Ectodermal cell (in vitro differentiated cells): ENCODE measurements at regions not wholly inside any gene's neighbourhood (a gene's known extent, or its start where the extent isn't known, plus 50 kb on each side); places are given as distances from the start of the nearest gene placed in this dataset.

ENCODE experiments used
- H3K27ac ChIP-seq: 2 replicates; pipeline ENCODE4 v1.7.0; 2013; ENCODE audit warnings: mild to moderate bottlenecking, low read depth, low read length; ENCODE audit not compliant: insufficient read depth, poor library complexity, severe bottlenecking
- H3K27me3 ChIP-seq: 2 replicates; pipeline ENCODE4 v1.7.0; 2013; ENCODE audit warnings: mild to moderate bottlenecking, low read length; ENCODE audit not compliant: insufficient read depth, control insufficient read depth, poor library complexity, severe bottlenecking
- H3K36me3 ChIP-seq: one replicate; pipeline ENCODE4 v1.7.0; 2013; ENCODE audit warnings: low read length; ENCODE audit not compliant: control insufficient read depth, insufficient read depth
- H3K4me1 ChIP-seq: one replicate; pipeline ENCODE4 v1.7.0; 2013; ENCODE audit warnings: low read length; ENCODE audit not compliant: control insufficient read depth, insufficient read depth
- H3K4me3 ChIP-seq: 2 replicates; pipeline ENCODE4 v1.7.0; 2013; ENCODE audit warnings: low read depth, low read length, control low read depth; ENCODE audit not compliant: insufficient read depth
- H3K9me3 ChIP-seq: 2 replicates; pipeline ENCODE4 v1.7.0; 2013; ENCODE audit warnings: mild to moderate bottlenecking, low read length, moderate library complexity; ENCODE audit not compliant: control insufficient read depth
- WGBS, 2 experiments: methylation state at CpG; one replicate each; pipeline ENCODE4 v1.1.7; 2013; ENCODE audit warnings: missing lambda C conversion rate in 2 of 2; 5-methylcytosine and 5-hydroxymethylcytosine counted together

- H3K9me3 ChIP-seq = no peaks in the 10 kb centered on the region
- H3K4me3 ChIP-seq = no peak overlapping the region
- no peaks in the 10 kb centered on the region for H3K4me1 ChIP-seq
- WGBS, 2 experiments = 100% methylated on average over 1 to 2 of the region's 2 CpGs
- no peaks in the 10 kb centered on the region for H3K27me3 ChIP-seq
- H3K27ac ChIP-seq = no peak overlapping the region
- no peaks in the 10 kb centered on the region for H3K36me3 ChIP-seq
Measured at GRCh38 chr5:71771191-71771590, 52.1 kb downstream of the CARTPT start.

GRCh38 chr5:71778678-71779276 lies 59.7 kb downstream of the CARTPT start:
- no peaks in the 10 kb centered on the region for H3K27me3 ChIP-seq
- no peaks in the 10 kb centered on the region for H3K36me3 ChIP-seq
- WGBS, 2 experiments = 62 to 70% methylated on average over 3 to 4 of the region's 4 CpGs
- H3K4me1 ChIP-seq = no peaks in the 10 kb centered on the region
- H3K27ac ChIP-seq = no peak overlapping the region
- no peaks in the 10 kb centered on the region for H3K9me3 ChIP-seq
- H3K4me3 ChIP-seq = no peak overlapping the region

- H3K9me3 ChIP-seq = no peaks in the 10 kb centered on the region
- no peaks in the 10 kb centered on the region for H3K4me1 ChIP-seq
- H3K4me3 ChIP-seq = no peak overlapping the region
- no peaks in the 10 kb centered on the region for H3K27me3 ChIP-seq
- H3K27ac ChIP-seq = no peak overlapping the region
- H3K36me3 ChIP-seq = no peaks in the 10 kb centered on the region
- WGBS, 2 experiments = 92% methylated on average over 6 of the region's 6 CpGs
Measured at GRCh38 chr5:71780597-71780996, 61.5 kb downstream of the CARTPT start.

GRCh38 chr5:71782393-71782770 lies 63.3 kb downstream of the CARTPT start:
- Histone ChIP-seq H3K4me1 (peaks cover 3% of the 10 kb centered on the region), H3K27ac (no peak overlapping the region), H3K9me3 (no peaks in the 10 kb centered on the region), H3K4me3 (no peak overlapping the region), H3K36me3 (no peaks in the 10 kb centered on the region), H3K27me3 (no peaks in the 10 kb centered on the region)
- WGBS, 2 experiments = 97 to 98% methylated on average over 3 of the region's 3 CpGs

GRCh38 chr5:71782771-71783770 lies 64.0 kb downstream of the CARTPT start:
- Histone ChIP-seq H3K27me3 (no peaks in the 10 kb centered on the region), H3K4me3 (no peak overlapping the region), H3K27ac (no peak overlapping the region), H3K9me3 (no peaks in the 10 kb centered on the region), H3K4me1 (peaks cover 3% of the 10 kb centered on the region), H3K36me3 (no peaks in the 10 kb centered on the region)
- 51 to 53% methylated on average over 27 of the region's 27 CpGs for WGBS, 2 experiments

GRCh38 chr5:71783891-71784290 lies 64.8 kb downstream of the CARTPT start:
- Histone ChIP-seq H3K9me3 (no peaks in the 10 kb centered on the region), H3K27ac (no peak overlapping the region), H3K4me3 (no peak overlapping the region), H3K36me3 (no peaks in the 10 kb centered on the region), H3K4me1 (peaks cover 3% of the 10 kb centered on the region), H3K27me3 (no peaks in the 10 kb centered on the region)
- 95% methylated on average over 6 of the region's 6 CpGs for WGBS, 2 experiments

- 72 to 75% methylated on average over 8 of the region's 8 CpGs for WGBS, 2 experiments
- H3K36me3 ChIP-seq = no peaks in the 10 kb centered on the region
- peaks cover 3% of the 10 kb centered on the region for H3K4me1 ChIP-seq
- H3K9me3 ChIP-seq = no peaks in the 10 kb centered on the region
- no peak overlapping the region for H3K27ac ChIP-seq
- H3K4me3 ChIP-seq = no peak overlapping the region
- H3K27me3 ChIP-seq = no peaks in the 10 kb centered on the region
Measured at GRCh38 chr5:71786337-71787055, 67.4 kb downstream of the CARTPT start.

- WGBS, 2 experiments = 100% methylated on average over 1 to 2 of the region's 2 CpGs
- H3K9me3 ChIP-seq = no peaks in the 10 kb centered on the region
- H3K4me3 ChIP-seq = no peak overlapping the region
- H3K4me1 ChIP-seq = peaks cover 3% of the 10 kb centered on the region
- no peaks in the 10 kb centered on the region for H3K27me3 ChIP-seq
- no peak overlapping the region for H3K27ac ChIP-seq
- no peaks in the 10 kb centered on the region for H3K36me3 ChIP-seq
Measured at GRCh38 chr5:71788794-71789193, 69.7 kb downstream of the CARTPT start.

- 93 to 94% methylated on average over 4 of the region's 4 CpGs for WGBS, 2 experiments
- Histone ChIP-seq H3K4me1 (peaks cover 3% of the 10 kb centered on the region), H3K27me3 (no peaks in the 10 kb centered on the region), H3K36me3 (no peaks in the 10 kb centered on the region), H3K27ac (no peak overlapping the region), H3K9me3 (no peaks in the 10 kb centered on the region), H3K4me3 (no peak overlapping the region)
Measured at GRCh38 chr5:71789746-71790145, 70.7 kb downstream of the CARTPT start.

GRCh38 chr5:71790433-71790832 lies 71.4 kb downstream of the CARTPT start:
- H3K27me3 ChIP-seq = no peaks in the 10 kb centered on the region
- no peaks in the 10 kb centered on the region for H3K36me3 ChIP-seq
- no peak overlapping the region for H3K4me3 ChIP-seq
- H3K27ac ChIP-seq = no peak overlapping the region
- H3K9me3 ChIP-seq = no peaks in the 10 kb centered on the region
- peaks cover 3% of the 10 kb centered on the region for H3K4me1 ChIP-seq
- 65 to 67% methylated on average over 7 of the region's 7 CpGs for WGBS, 2 experiments
